DND-41 (cell line): ENCODE measurements at regions not wholly inside any gene's neighbourhood (a gene's known extent, or its start where the extent isn't known, plus 50 kb on each side); places are given as distances from the start of the nearest gene placed in this dataset.

Experiments used
- ATAC-seq: fragments of 200-7000 bp; cut with Tn5 transposase; 3 replicates; pipeline ENCODE4 v1.9.1; 2021; ENCODE audit warnings: low read depth; ENCODE audit not compliant: insufficient read depth
- DNase-seq: peaks from one replicate; pipeline ENCODE4 v3.0.0-alpha.2; 2020
- H2AFZ ChIP-seq: 2 replicates; pipeline ENCODE4 v1.6.0; 2012; ENCODE audit warnings: low read depth, low read length
- H3K27ac ChIP-seq: 2 replicates; pipeline ENCODE4 v1.5.1; 2012; ENCODE audit warnings: low read length, inconsistent platforms
- H3K27me3 ChIP-seq: fragments of 200-600 bp; sonication (generic); 2 replicates; pipeline ENCODE4 v1.6.0; 2012; ENCODE audit warnings: low read length, mild to moderate bottlenecking, inconsistent platforms; ENCODE audit not compliant: insufficient read depth, poor library complexity
- H3K36me3 ChIP-seq: 2 replicates; pipeline ENCODE4 v1.5.1; 2012; ENCODE audit warnings: low read length, inconsistent platforms; ENCODE audit not compliant: insufficient read depth
- H3K4me1 ChIP-seq: 2 replicates; pipeline ENCODE4 v1.5.1; 2012; ENCODE audit warnings: mild to moderate bottlenecking, low read length; ENCODE audit not compliant: insufficient read depth
- H3K4me2 ChIP-seq: 2 replicates; pipeline ENCODE4 v1.6.0; 2012; ENCODE audit warnings: mild to moderate bottlenecking, moderate library complexity, low read length, inconsistent platforms; ENCODE audit not compliant: insufficient read depth
- H3K4me3 ChIP-seq, 2 experiments: fragments of 200-600 bp in 1 of 2; shearing (Covaris generic) in 1 of 2; 2 replicates each; pipeline ENCODE4 v1.5.1; 2012 to 2016; ENCODE audit warnings: inconsistent platforms in 2 of 2, low read length in 2 of 2, mild to moderate bottlenecking in 2 of 2, low read depth in 1 of 2, moderate library complexity in 1 of 2
- H3K79me2 ChIP-seq: 2 replicates; pipeline ENCODE4 v1.6.0; 2012; ENCODE audit warnings: low read length, inconsistent platforms; ENCODE audit not compliant: insufficient read depth
- H3K9ac ChIP-seq: 2 replicates; pipeline ENCODE4 v1.6.0; 2012; ENCODE audit warnings: low read depth, mild to moderate bottlenecking, inconsistent platforms, low read length, moderate library complexity
- H3K9me3 ChIP-seq: 2 replicates; pipeline ENCODE4 v1.5.1; 2012; ENCODE audit warnings: low read length, moderate library complexity, mild to moderate bottlenecking, inconsistent platforms; ENCODE audit not compliant: insufficient read depth, severe bottlenecking
- H4K20me1 ChIP-seq: 2 replicates; pipeline ENCODE4 v1.6.0; 2012; ENCODE audit warnings: low read length; ENCODE audit not compliant: insufficient read depth
- EZH2 ChIP-seq: IDR thresholded peaks from 3 replicates; pipeline ENCODE4 v1.6.1; 2012; ENCODE audit warnings: borderline replicate concordance, low read depth, mild to moderate bottlenecking, moderate library complexity, low read length, inconsistent platforms; ENCODE audit not compliant: severe bottlenecking
- TF ChIP-seq, protein P1 (sequence below): IDR thresholded peaks from 2 replicates; pipeline ENCODE4 v1.5.1; 2012; ENCODE audit warnings: borderline replicate concordance, low read length, moderate library complexity, mild to moderate bottlenecking; ENCODE audit not compliant: poor library complexity, severe bottlenecking; ENCODE audit errors: extremely low read depth

DNA sequence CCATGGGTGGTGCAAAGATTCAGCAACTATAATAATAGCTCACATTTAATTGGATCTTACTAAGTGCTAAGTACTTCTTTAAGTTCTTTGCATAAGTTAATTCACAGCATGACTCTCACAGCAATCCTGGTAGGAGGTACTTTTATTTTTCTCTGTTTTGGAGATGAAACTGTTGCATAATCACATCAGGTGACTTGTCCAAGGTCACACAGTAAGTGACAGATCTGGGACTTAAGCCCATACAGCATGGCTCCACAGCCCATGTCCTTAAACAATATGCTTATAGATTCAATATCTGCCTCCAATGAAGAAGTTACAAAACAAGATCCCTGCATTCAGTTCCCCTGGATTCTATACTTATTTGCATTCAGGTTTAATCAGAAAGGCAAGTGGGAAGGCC is 171.8 kb downstream of the CNTN3 start:
- ATAC-seq (no peak), DNase-seq (no peak)
- no peak overlapping the region for H3K4me2 ChIP-seq
- H3K4me1 ChIP-seq = no peaks in the 10 kb centered on the region
- H3K79me2 ChIP-seq = no peaks in the 10 kb centered on the region
- H3K9me3 ChIP-seq = no peaks in the 10 kb centered on the region
- H3K36me3 ChIP-seq = no peaks in the 10 kb centered on the region
- TF ChIP-seq EZH2 = no peak
- TF ChIP-seq, protein P1, sequence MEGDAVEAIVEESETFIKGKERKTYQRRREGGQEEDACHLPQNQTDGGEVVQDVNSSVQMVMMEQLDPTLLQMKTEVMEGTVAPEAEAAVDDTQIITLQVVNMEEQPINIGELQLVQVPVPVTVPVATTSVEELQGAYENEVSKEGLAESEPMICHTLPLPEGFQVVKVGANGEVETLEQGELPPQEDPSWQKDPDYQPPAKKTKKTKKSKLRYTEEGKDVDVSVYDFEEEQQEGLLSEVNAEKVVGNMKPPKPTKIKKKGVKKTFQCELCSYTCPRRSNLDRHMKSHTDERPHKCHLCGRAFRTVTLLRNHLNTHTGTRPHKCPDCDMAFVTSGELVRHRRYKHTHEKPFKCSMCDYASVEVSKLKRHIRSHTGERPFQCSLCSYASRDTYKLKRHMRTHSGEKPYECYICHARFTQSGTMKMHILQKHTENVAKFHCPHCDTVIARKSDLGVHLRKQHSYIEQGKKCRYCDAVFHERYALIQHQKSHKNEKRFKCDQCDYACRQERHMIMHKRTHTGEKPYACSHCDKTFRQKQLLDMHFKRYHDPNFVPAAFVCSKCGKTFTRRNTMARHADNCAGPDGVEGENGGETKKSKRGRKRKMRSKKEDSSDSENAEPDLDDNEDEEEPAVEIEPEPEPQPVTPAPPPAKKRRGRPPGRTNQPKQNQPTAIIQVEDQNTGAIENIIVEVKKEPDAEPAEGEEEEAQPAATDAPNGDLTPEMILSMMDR = no peak
- H3K27ac ChIP-seq = no peak overlapping the region
- no peak overlapping the region for H2AFZ ChIP-seq
- H3K9ac ChIP-seq = no peak overlapping the region
- no peaks in the 10 kb centered on the region for H3K27me3 ChIP-seq
- no peak overlapping the region for H3K4me3 ChIP-seq
- H4K20me1 ChIP-seq = no peaks in the 10 kb centered on the region

DNA sequence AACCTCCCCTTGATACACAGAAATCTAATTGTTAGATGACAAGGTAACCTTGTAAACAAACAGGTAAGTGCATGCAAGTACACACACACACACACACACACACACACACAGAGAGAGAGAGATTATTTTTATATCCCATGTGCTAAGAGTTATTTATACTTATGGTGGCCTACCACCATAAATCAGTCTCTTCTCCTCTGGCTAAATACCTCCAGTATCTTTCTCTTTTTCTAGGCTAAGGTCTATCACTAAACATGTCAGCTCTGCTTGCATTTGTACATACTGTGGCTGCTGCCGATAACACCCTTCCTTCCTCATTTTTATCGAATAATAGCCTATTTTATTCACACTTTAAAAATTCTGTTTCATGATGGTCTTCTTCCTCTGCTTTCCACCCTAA is 172.4 kb downstream of the CNTN3 start:
- no peak overlapping the region for H2AFZ ChIP-seq
- H3K79me2 ChIP-seq = no peaks in the 10 kb centered on the region
- ATAC-seq (no peak), DNase-seq (no peak)
- no peak overlapping the region for H3K27ac ChIP-seq
- no peaks in the 10 kb centered on the region for H4K20me1 ChIP-seq
- no peaks in the 10 kb centered on the region for H3K27me3 ChIP-seq
- H3K9me3 ChIP-seq = no peaks in the 10 kb centered on the region
- H3K36me3 ChIP-seq = no peaks in the 10 kb centered on the region
- H3K9ac ChIP-seq = no peak overlapping the region
- no peak overlapping the region for H3K4me2 ChIP-seq
- no peaks in the 10 kb centered on the region for H3K4me1 ChIP-seq
- no peak overlapping the region for H3K4me3 ChIP-seq
- no peak for TF ChIP-seq EZH2
- TF ChIP-seq, protein P1 = no peak

DNA sequence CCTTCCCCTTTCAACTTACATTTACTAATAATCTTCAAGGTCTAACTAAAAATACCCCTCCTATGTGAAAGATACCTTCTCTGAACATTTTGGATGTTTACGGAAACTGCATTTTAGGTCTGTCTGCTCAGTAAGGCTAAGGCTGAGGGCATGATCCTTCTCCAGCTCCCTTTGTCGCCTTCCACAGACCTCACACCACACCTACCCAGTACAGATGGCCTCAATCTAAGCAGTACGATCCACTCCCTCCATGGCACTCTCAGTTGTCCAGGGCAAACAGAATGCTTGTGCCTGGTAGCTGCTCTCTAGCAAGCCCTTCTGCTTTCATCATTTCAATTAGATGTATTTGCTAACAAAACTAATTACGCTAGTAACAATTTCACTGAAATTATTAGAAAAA is 178.3 kb downstream of the CNTN3 start:
- Histone ChIP-seq H2AFZ (no peak overlapping the region; the same call in 1 of the 2 replicates), H3K79me2 (no peaks in the 10 kb centered on the region), H3K9me3 (no peaks in the 10 kb centered on the region), H3K4me1 (no peaks in the 10 kb centered on the region), H4K20me1 (no peaks in the 10 kb centered on the region), H3K36me3 (no peaks in the 10 kb centered on the region), H3K9ac (no peak overlapping the region), H3K4me2 (no peak overlapping the region), H3K27me3 (no peaks in the 10 kb centered on the region), H3K4me3 (no peak overlapping the region), H3K27ac (no peak overlapping the region)
- ATAC-seq (no peak), DNase-seq (no peak)
- TF ChIP-seq, protein P1 = no peak
- no peak for TF ChIP-seq EZH2

DNA sequence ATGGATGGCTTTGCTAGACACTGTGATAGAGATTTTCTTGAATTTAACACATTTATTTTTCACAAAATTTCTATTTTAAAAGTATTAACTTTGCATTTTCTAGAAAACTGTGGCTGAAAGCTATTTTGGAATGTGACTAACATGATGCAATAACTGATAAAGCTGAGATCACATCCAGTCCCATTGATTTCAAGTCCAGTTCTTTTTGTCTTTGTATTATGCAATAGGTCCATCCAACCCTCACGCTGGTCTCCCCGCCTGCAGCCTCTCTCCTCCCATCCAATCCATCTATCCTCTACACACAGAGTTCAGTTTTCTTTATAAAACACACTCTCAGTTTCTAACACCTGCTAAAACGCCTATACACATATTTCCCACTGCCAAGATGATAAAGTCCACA is 178.8 kb downstream of the CNTN3 start:
- no peak for DNase-seq
- H4K20me1 ChIP-seq = no peaks in the 10 kb centered on the region
- TF ChIP-seq, protein P1 = no peak
- no peak for TF ChIP-seq EZH2
- no peaks in the 10 kb centered on the region for H3K79me2 ChIP-seq
- H3K27ac ChIP-seq = no peak overlapping the region
- H3K4me2 ChIP-seq = no peak overlapping the region
- H3K4me1 ChIP-seq = no peaks in the 10 kb centered on the region
- no peak overlapping the region for H2AFZ ChIP-seq
- no peak for ATAC-seq
- no peak overlapping the region for H3K9ac ChIP-seq
- no peaks in the 10 kb centered on the region for H3K9me3 ChIP-seq
- H3K27me3 ChIP-seq = no peaks in the 10 kb centered on the region
- no peak overlapping the region for H3K4me3 ChIP-seq
- no peaks in the 10 kb centered on the region for H3K36me3 ChIP-seq
